GM23338 (cell line): ENCODE measurements at regions not wholly inside any gene's neighbourhood (a gene's known extent, or its start where the extent isn't known, plus 50 kb on each side); places are given as distances from the start of the nearest gene placed in this dataset.

Experiments used
- CREB1 ChIP-seq: fragments of 250-450 bp; sonication (Bioruptor Pico); IDR thresholded peaks from 2 replicates; pipeline ENCODE4 v1.5.0; 2020; ENCODE audit warnings: low read depth, mild to moderate bottlenecking, moderate library complexity
- CTCF ChIP-seq, 2 experiments: fragments of 200-600 bp in 1 of 2; sonication (generic) in 1 of 2; conservative IDR thresholded peaks; 2 replicates each; pipeline versions ENCODE4 v1.5.1 to v1.6.1; 2016 to 2017; ENCODE audit warnings: antibody characterized with exemption in 2 of 2, low read depth in 2 of 2, mild to moderate bottlenecking in 2 of 2, moderate library complexity in 1 of 2
- EZH2 ChIP-seq: fragments of 200-600 bp; sonication (generic); IDR thresholded peaks from one replicate; pipeline ENCODE4 v1.8.0; 2017; ENCODE audit warnings: antibody characterized with exemption, mild to moderate bottlenecking, low read depth; ENCODE audit not compliant: unreplicated experiment
- EZH2phosphoT487 ChIP-seq: fragments of 200-600 bp; sonication (generic); IDR thresholded peaks from one replicate; pipeline ENCODE4 v1.8.1; 2018; ENCODE audit warnings: antibody characterized with exemption; ENCODE audit not compliant: unreplicated experiment
- JUNB ChIP-seq: IDR thresholded peaks from one replicate; pipeline ENCODE4 v1.6.1; 2016; ENCODE audit warnings: antibody characterized with exemption; ENCODE audit not compliant: unreplicated experiment
- NANOG ChIP-seq: IDR thresholded peaks from 2 replicates; pipeline ENCODE4 v1.6.1; 2016; ENCODE audit warnings: antibody characterized with exemption, borderline replicate concordance
- POLR2AphosphoS5 ChIP-seq: IDR thresholded peaks from 2 replicates; pipeline ENCODE4 v1.6.1; 2016; ENCODE audit warnings: antibody characterized with exemption, low read depth
- STAT1 ChIP-seq: IDR thresholded peaks from one replicate; pipeline ENCODE4 v1.6.1; 2016; ENCODE audit warnings: antibody characterized with exemption; ENCODE audit not compliant: unreplicated experiment
- ZNF114 ChIP-seq: fragments of 250-450 bp; sonication (Bioruptor Pico); IDR thresholded peaks from 2 replicates; pipeline ENCODE4 v1.5.0; 2020; ENCODE audit warnings: mild to moderate bottlenecking, moderate library complexity
- ZNF462 ChIP-seq: fragments of 250-450 bp; sonication (Bioruptor Pico); IDR thresholded peaks from 2 replicates; pipeline ENCODE4 v1.5.0; 2020; ENCODE audit warnings: mild to moderate bottlenecking, moderate library complexity
- TF ChIP-seq, protein P1 (sequence below): IDR thresholded peaks from 2 replicates; pipeline ENCODE4 v1.6.1; 2016; ENCODE audit warnings: antibody characterized with exemption
- TF ChIP-seq, protein P2 (sequence below): IDR thresholded peaks from one replicate; pipeline ENCODE4 v1.6.1; 2018; ENCODE audit warnings: antibody characterized with exemption; ENCODE audit not compliant: unreplicated experiment

DNA sequence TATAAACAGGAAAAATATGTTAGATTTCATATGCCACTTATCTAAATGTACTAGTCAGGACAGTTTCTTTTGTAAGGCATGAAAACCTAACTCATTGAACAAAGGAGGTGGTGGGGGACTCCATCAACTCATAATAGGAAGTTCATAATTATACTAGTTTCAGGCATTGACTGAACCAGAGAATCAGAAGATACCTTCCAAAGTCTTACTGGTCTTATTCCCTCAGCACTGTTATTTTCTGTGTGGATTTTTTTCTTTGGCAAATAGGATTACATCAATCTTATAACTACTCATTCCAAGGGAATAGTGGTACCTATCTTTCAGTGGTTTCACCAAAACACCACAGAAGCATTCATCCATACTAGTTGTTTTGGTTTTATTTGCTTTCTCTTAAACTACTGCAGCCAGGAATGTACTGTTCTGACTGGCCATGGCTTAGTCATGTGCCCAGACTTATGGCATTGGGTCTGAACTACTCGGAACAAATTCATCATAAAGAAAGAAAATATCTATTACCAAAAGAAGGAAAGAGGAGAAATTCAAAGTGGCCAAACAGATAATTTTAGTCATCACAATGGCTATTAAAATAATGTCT is 273.9 kb downstream of the ARAP2 start:
- TF ChIP-seq POLR2AphosphoS5 (no peak), CTCF (conservative IDR thresholded peaks at IDR 0.05; ENCODE audit: low read depth in 2 of 2) (no peak), EZH2 (no peak), EZH2phosphoT487 (no peak), JUNB (no peak), STAT1 (no peak), ZNF114 (CRISPR knock-in tag) (no peak), ZNF462 (CRISPR knock-in tag) (no peak), CREB1 (CRISPR knock-in tag) (no peak), NANOG (no peak)
- TF ChIP-seq, protein P1, sequence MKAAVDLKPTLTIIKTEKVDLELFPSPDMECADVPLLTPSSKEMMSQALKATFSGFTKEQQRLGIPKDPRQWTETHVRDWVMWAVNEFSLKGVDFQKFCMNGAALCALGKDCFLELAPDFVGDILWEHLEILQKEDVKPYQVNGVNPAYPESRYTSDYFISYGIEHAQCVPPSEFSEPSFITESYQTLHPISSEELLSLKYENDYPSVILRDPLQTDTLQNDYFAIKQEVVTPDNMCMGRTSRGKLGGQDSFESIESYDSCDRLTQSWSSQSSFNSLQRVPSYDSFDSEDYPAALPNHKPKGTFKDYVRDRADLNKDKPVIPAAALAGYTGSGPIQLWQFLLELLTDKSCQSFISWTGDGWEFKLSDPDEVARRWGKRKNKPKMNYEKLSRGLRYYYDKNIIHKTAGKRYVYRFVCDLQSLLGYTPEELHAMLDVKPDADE, result no peak
- TF ChIP-seq, protein P2, sequence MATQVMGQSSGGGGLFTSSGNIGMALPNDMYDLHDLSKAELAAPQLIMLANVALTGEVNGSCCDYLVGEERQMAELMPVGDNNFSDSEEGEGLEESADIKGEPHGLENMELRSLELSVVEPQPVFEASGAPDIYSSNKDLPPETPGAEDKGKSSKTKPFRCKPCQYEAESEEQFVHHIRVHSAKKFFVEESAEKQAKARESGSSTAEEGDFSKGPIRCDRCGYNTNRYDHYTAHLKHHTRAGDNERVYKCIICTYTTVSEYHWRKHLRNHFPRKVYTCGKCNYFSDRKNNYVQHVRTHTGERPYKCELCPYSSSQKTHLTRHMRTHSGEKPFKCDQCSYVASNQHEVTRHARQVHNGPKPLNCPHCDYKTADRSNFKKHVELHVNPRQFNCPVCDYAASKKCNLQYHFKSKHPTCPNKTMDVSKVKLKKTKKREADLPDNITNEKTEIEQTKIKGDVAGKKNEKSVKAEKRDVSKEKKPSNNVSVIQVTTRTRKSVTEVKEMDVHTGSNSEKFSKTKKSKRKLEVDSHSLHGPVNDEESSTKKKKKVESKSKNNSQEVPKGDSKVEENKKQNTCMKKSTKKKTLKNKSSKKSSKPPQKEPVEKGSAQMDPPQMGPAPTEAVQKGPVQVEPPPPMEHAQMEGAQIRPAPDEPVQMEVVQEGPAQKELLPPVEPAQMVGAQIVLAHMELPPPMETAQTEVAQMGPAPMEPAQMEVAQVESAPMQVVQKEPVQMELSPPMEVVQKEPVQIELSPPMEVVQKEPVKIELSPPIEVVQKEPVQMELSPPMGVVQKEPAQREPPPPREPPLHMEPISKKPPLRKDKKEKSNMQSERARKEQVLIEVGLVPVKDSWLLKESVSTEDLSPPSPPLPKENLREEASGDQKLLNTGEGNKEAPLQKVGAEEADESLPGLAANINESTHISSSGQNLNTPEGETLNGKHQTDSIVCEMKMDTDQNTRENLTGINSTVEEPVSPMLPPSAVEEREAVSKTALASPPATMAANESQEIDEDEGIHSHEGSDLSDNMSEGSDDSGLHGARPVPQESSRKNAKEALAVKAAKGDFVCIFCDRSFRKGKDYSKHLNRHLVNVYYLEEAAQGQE, result no peak
